Choroid plexus epithelial cell (primary cell): ENCODE measurements at regions not wholly inside any gene's neighbourhood (a gene's known extent, or its start where the extent isn't known, plus 50 kb on each side); places are given as distances from the start of the nearest gene placed in this dataset.
"Not testable (repeated sequence)": the region's sequence is repeated elsewhere in the genome, so short reads cannot be mapped to it uniquely, and the experiment has no call there.

Experiments used
- DNase-seq: peaks from one replicate; pipeline ENCODE4 v3.0.0-alpha.2; 2010; ENCODE audit warnings: low read depth
- H3K4me3 ChIP-seq: 2 replicates; pipeline ENCODE4 v1.5.1; 2011; ENCODE audit warnings: low read depth, mild to moderate bottlenecking, control low read depth, low read length, moderate library complexity
- TF ChIP-seq, protein P1 (sequence below): conservative IDR thresholded peaks from 2 replicates; pipeline ENCODE4 v1.5.1; 2011; ENCODE audit warnings: low read depth, mild to moderate bottlenecking, control low read depth, inconsistent platforms, low read length, moderate library complexity

DNA sequence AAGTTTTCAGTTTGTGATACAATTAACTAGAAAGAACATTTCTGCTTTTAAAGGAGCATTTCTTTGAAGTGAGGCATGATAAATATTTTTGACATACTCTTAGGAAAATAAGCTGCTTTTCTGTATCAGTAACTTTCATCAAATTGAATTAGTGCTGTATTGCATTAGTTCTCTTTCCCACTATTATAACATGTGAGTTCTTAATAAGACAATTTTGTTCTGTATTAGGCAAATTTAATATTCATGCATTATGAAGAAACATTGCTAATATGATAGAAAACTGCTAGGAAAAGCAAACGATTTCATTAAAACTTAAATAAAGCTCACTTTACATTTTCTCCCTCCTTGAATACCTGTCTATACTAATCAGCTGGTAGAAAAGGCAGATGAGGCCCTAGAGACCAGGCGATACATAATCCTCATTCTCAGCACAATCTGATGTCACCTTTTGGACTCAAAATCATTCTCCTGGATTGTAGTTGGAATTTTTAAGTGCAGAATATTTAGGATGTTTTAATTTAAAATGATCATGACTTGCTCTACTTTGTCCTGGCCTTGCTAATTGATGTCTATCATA is 1636.8 kb downstream of the PCDH9 start:
- no peak overlapping the region for H3K4me3 ChIP-seq
- TF ChIP-seq, protein P1, sequence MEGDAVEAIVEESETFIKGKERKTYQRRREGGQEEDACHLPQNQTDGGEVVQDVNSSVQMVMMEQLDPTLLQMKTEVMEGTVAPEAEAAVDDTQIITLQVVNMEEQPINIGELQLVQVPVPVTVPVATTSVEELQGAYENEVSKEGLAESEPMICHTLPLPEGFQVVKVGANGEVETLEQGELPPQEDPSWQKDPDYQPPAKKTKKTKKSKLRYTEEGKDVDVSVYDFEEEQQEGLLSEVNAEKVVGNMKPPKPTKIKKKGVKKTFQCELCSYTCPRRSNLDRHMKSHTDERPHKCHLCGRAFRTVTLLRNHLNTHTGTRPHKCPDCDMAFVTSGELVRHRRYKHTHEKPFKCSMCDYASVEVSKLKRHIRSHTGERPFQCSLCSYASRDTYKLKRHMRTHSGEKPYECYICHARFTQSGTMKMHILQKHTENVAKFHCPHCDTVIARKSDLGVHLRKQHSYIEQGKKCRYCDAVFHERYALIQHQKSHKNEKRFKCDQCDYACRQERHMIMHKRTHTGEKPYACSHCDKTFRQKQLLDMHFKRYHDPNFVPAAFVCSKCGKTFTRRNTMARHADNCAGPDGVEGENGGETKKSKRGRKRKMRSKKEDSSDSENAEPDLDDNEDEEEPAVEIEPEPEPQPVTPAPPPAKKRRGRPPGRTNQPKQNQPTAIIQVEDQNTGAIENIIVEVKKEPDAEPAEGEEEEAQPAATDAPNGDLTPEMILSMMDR, result no peak
- DNase-seq, result no peak

DNA sequence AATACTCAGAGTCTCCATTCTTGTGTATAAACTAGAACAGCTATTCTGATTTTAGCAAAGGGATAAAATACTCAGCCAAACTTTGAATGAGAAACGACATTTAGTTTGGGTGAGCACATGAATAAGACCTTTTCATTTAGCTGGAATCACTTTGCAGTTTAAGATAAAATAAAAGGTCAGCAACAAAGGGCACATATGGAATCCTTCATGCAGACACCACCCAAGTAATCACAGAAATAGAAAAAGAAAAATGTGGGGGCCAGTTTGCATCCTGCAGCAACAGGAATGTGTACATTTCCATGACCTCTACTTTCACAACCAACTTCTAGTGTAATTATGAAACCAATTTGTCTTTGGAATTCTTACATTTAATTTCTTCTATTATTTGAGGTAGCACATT is 1637.4 kb downstream of the PCDH9 start:
- TF ChIP-seq, protein P1, result no peak
- DNase-seq, result peak; percentile 69
- H3K4me3 ChIP-seq, result no peak overlapping the region

- no peak overlapping the region for H3K4me3 ChIP-seq
- TF ChIP-seq, protein P1, result no peak
- no peak for DNase-seq
Measured at GRCh38 chr13:65585346-65585745, 1644.8 kb downstream of the PCDH9 start.

GRCh38 chr13:65584126-65584525 is 1646.0 kb downstream of the PCDH9 start:
- TF ChIP-seq, protein P1, result no peak
- no peak for DNase-seq
- H3K4me3 ChIP-seq, result no peak overlapping the region

GRCh38 chr13:65582160-65582559 is 1648.0 kb downstream of the PCDH9 start:
- no peak overlapping the region for H3K4me3 ChIP-seq
- TF ChIP-seq, protein P1, result no peak
- no peak for DNase-seq

- DNase-seq, result not testable (repeated sequence)
Measured at GRCh38 chr13:65564561-65564960, 1665.6 kb downstream of the PCDH9 start.

GRCh38 chr13:65562305-65562704 is 1667.8 kb downstream of the PCDH9 start:
- TF ChIP-seq, protein P1, result no peak
- no peak overlapping the region for H3K4me3 ChIP-seq
- DNase-seq, result no peak

More at GRCh38 chr13:65564561-65564960, 1665.6 kb downstream of the PCDH9 start:
- H3K4me3 ChIP-seq, result not testable (repeated sequence)
